ENCODE measurements at regions not wholly inside any gene's neighbourhood (a gene's known extent, or its start where the extent isn't known, plus 50 kb on each side); places are given as distances from the start of the nearest gene placed in this dataset.
A peak's percentile ranks its signal among the peaks of the same experiment; 100 is the strongest.

DNA sequence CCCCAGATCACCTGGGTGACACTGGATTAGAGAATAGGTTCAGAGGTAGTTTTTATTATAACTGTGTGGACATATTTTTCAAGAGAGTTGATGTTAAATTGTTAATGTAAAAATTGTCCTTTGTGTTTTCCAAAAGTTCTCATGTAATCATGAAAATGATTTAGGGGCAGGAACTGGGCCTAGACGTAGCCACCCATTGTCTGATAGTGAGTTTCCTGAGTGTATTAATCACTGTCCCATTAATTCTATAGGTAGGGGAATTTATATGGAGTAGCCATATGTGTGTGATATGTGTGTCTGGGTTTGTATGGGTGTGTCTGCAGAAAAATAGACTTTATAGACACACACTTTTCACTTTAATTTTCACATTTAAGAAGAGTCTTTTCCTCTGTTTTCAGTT lies 144.6 kb upstream of the RAI14 start:
- Histone ChIP-seq H3K27ac (ENCODE audit: low read depth, low read length) (no peak overlapping the region), H2AFZ (ENCODE audit: low read length) (peak overlapping the region; percentile 81), H3K9me3 (ENCODE audit: low read depth, low read length) (no peaks in the 10 kb centered on the region), H3K79me2 (ENCODE audit: insufficient read depth, low read length) (no peaks in the 10 kb centered on the region), H3K36me3 (ENCODE audit: insufficient read depth, low read length) (no peaks in the 10 kb centered on the region), H4K20me1 (ENCODE audit: insufficient read depth, low read length) (no peaks in the 10 kb centered on the region), H3K4me3 (ENCODE audit: insufficient read depth, low read length) (no peak overlapping the region), H3K4me2 (ENCODE audit: insufficient read depth, low read length) (no peak overlapping the region), H3K4me1 (ENCODE audit: insufficient read depth, low read length) (peaks cover 1% of the 10 kb centered on the region), H3K27me3 (ENCODE audit: insufficient read depth, low read length) (no peaks in the 10 kb centered on the region)
- no peak for DNase-seq (ENCODE audit: insufficient read length, low spot score, missing footprints)
- TF ChIP-seq, protein P1, sequence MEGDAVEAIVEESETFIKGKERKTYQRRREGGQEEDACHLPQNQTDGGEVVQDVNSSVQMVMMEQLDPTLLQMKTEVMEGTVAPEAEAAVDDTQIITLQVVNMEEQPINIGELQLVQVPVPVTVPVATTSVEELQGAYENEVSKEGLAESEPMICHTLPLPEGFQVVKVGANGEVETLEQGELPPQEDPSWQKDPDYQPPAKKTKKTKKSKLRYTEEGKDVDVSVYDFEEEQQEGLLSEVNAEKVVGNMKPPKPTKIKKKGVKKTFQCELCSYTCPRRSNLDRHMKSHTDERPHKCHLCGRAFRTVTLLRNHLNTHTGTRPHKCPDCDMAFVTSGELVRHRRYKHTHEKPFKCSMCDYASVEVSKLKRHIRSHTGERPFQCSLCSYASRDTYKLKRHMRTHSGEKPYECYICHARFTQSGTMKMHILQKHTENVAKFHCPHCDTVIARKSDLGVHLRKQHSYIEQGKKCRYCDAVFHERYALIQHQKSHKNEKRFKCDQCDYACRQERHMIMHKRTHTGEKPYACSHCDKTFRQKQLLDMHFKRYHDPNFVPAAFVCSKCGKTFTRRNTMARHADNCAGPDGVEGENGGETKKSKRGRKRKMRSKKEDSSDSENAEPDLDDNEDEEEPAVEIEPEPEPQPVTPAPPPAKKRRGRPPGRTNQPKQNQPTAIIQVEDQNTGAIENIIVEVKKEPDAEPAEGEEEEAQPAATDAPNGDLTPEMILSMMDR (IDR thresholded peaks at IDR 0.05; ENCODE audit: extremely low read depth, low read depth, low read length), result no peak

DNA sequence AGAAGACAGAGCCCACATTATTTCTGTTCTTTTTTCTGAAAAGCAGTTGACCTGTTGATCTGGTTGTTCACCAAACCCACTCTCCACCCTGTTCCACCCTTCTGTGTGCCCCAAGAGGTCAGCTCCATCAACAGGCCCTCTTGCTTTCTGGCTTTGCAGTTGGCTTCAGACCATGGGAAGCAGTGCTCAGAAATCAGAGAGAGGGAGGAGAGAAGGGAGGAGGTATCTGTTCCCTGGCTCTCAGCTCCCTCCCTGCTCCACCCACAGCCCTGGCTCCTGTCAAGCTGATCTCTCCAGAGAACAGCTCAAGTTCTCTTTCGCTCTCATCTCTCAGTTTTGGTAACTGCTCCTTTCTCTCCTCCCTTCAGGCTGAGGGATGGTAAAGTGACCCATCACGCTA lies 144.2 kb upstream of the RAI14 start:
- Histone ChIP-seq H3K36me3 (ENCODE audit: insufficient read depth, low read length) (no peaks in the 10 kb centered on the region), H3K4me2 (ENCODE audit: insufficient read depth, low read length) (peak overlapping the region; percentile 50), H3K79me2 (ENCODE audit: insufficient read depth, low read length) (no peaks in the 10 kb centered on the region), H3K27ac (ENCODE audit: low read depth, low read length) (no peak overlapping the region), H3K27me3 (ENCODE audit: insufficient read depth, low read length) (no peaks in the 10 kb centered on the region), H3K4me3 (ENCODE audit: insufficient read depth, low read length) (no peak overlapping the region), H2AFZ (ENCODE audit: low read length) (peak overlapping the region; percentile 81), H3K9me3 (ENCODE audit: low read depth, low read length) (no peaks in the 10 kb centered on the region), H4K20me1 (ENCODE audit: insufficient read depth, low read length) (no peaks in the 10 kb centered on the region), H3K4me1 (ENCODE audit: insufficient read depth, low read length) (peaks cover 6% of the 10 kb centered on the region)
- TF ChIP-seq, protein P1 (IDR thresholded peaks at IDR 0.05; ENCODE audit: extremely low read depth, low read depth, low read length), result no peak
- peak; percentile 69 for DNase-seq (ENCODE audit: insufficient read length, low spot score, missing footprints)

DNA sequence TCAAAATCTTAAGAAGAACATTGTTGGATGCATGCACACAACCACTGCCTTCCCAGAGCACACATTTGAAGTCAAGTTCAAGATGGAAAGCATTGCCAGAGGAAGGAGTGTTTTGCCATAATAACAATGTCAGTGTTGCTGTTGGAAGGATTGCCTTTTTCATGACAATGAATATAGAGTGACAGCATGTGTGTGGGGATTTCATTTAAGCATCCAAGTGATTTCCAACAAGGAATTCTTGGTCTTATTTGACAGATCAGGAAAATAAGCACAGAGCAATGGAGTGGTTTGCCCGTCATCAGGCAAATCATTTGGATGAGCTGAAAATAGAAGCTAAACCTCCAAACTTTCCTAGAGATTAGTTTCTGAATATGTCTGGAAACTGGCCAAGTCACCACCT lies 140.0 kb upstream of the RAI14 start:
- no peaks in the 10 kb centered on the region for H3K27me3 ChIP-seq (ENCODE audit: insufficient read depth, low read length)
- no peaks in the 10 kb centered on the region for H3K9me3 ChIP-seq (ENCODE audit: low read depth, low read length)
- H2AFZ ChIP-seq (ENCODE audit: low read length), result peak overlapping the region; percentile 76
- peaks cover 17% of the 10 kb centered on the region for H3K4me1 ChIP-seq (ENCODE audit: insufficient read depth, low read length)
- no peak overlapping the region for H3K4me2 ChIP-seq (ENCODE audit: insufficient read depth, low read length)
- TF ChIP-seq, protein P1 (IDR thresholded peaks at IDR 0.05; ENCODE audit: extremely low read depth, low read depth, low read length), result no peak
- no peak for DNase-seq (ENCODE audit: insufficient read length, low spot score, missing footprints)
- no peaks in the 10 kb centered on the region for H3K36me3 ChIP-seq (ENCODE audit: insufficient read depth, low read length)
- H4K20me1 ChIP-seq (ENCODE audit: insufficient read depth, low read length), result no peaks in the 10 kb centered on the region
- H3K79me2 ChIP-seq (ENCODE audit: insufficient read depth, low read length), result no peaks in the 10 kb centered on the region
- H3K27ac ChIP-seq (ENCODE audit: low read depth, low read length), result no peak overlapping the region
- H3K4me3 ChIP-seq (ENCODE audit: insufficient read depth, low read length), result no peak overlapping the region

DNA sequence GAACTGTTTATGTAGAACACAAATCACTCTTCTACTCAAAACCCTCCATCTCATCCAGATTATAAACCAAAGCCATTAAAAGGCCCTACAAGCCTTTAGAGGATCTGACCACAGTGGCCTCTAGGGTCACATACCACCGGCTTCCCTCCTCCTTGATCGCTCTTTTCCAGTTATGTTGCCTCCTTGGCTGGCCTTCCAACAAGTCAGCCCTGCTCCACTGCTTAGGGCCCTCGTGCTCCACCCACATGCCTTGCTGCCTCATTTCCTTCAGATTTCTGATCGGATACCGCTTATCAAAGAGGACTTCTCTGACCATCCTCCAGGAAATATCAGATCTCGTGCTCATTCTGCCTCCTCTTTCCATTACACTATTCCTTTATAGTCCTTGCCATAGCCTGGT lies 139.4 kb upstream of the RAI14 start:
- Histone ChIP-seq H3K27ac (ENCODE audit: low read depth, low read length) (peak overlapping the region; percentile 36), H3K27me3 (ENCODE audit: insufficient read depth, low read length) (no peaks in the 10 kb centered on the region), H4K20me1 (ENCODE audit: insufficient read depth, low read length) (no peaks in the 10 kb centered on the region), H3K4me3 (ENCODE audit: insufficient read depth, low read length) (peak overlapping the region; percentile 22), H3K36me3 (ENCODE audit: insufficient read depth, low read length) (no peaks in the 10 kb centered on the region), H3K4me2 (ENCODE audit: insufficient read depth, low read length) (peak overlapping the region; percentile 16), H3K79me2 (ENCODE audit: insufficient read depth, low read length) (no peaks in the 10 kb centered on the region), H3K9me3 (ENCODE audit: low read depth, low read length) (no peaks in the 10 kb centered on the region), H2AFZ (ENCODE audit: low read length) (peak overlapping the region; percentile 76), H3K4me1 (ENCODE audit: insufficient read depth, low read length) (peaks cover 17% of the 10 kb centered on the region)
- TF ChIP-seq, protein P1 (IDR thresholded peaks at IDR 0.05; ENCODE audit: extremely low read depth, low read depth, low read length), result no peak
- DNase-seq (ENCODE audit: insufficient read length, low spot score, missing footprints), result no peak

All from osteoblast (primary cell).